ENCODE measurements at regions not wholly inside any gene's neighbourhood (a gene's known extent, or its start where the extent isn't known, plus 50 kb on each side); places are given as distances from the start of the nearest gene placed in this dataset.

DNA sequence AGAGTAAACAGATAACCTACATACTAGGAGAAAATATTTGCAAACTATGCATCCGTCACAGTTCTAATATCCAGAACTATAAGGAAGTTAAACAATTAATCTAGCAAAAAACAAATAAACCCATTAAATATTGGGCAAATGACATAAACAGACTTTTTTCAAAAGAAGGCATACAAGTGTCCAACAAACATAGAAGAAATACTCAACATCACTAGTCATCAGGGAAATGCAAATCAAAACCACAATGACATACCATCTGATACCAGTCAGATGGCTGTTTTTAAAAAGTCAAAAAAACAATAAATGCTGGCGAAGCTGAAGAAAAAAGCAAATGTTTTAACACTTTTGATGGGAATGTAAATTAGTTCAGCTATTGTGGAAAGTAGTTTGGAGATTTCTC is 1117.7 kb upstream of the MAP3K7 start:
- TF ChIP-seq, protein P1, sequence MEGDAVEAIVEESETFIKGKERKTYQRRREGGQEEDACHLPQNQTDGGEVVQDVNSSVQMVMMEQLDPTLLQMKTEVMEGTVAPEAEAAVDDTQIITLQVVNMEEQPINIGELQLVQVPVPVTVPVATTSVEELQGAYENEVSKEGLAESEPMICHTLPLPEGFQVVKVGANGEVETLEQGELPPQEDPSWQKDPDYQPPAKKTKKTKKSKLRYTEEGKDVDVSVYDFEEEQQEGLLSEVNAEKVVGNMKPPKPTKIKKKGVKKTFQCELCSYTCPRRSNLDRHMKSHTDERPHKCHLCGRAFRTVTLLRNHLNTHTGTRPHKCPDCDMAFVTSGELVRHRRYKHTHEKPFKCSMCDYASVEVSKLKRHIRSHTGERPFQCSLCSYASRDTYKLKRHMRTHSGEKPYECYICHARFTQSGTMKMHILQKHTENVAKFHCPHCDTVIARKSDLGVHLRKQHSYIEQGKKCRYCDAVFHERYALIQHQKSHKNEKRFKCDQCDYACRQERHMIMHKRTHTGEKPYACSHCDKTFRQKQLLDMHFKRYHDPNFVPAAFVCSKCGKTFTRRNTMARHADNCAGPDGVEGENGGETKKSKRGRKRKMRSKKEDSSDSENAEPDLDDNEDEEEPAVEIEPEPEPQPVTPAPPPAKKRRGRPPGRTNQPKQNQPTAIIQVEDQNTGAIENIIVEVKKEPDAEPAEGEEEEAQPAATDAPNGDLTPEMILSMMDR (IDR thresholded peaks at IDR 0.05; ENCODE audit: unreplicated experiment in 3 of 3): no peak
- Mint-ChIP-seq H3K9me3 (no peaks in the 10 kb centered on the region), H3K27me3 (ENCODE audit: low read depth) (no peaks in the 10 kb centered on the region), H3K4me1 (peaks cover 4% of the 10 kb centered on the region), H3K27ac (no peak overlapping the region), H3K4me3 (no peak overlapping the region), H3K36me3 (ENCODE audit: low read depth) (no peaks in the 10 kb centered on the region)

- TF ChIP-seq, protein P1 (IDR thresholded peaks at IDR 0.05; ENCODE audit: unreplicated experiment in 3 of 3): no peak
- Mint-ChIP-seq H3K27me3 (ENCODE audit: low read depth) (no peaks in the 10 kb centered on the region), H3K36me3 (ENCODE audit: low read depth) (no peaks in the 10 kb centered on the region), H3K9me3 (no peaks in the 10 kb centered on the region), H3K4me1 (no peaks in the 10 kb centered on the region), H3K4me3 (no peak overlapping the region), H3K27ac (no peak overlapping the region)
These were observed 1110.3 kb upstream of the MAP3K7 start for GRCh38 chr6:91697010-91697695.

GRCh38 chr6:91695221-91695620 is 1108.3 kb upstream of the MAP3K7 start:
- Mint-ChIP-seq H3K27me3 (ENCODE audit: low read depth) (no peaks in the 10 kb centered on the region), H3K36me3 (ENCODE audit: low read depth) (no peaks in the 10 kb centered on the region), H3K27ac (no peak overlapping the region), H3K4me3 (no peak overlapping the region), H3K9me3 (no peaks in the 10 kb centered on the region), H3K4me1 (no peaks in the 10 kb centered on the region)
- TF ChIP-seq, protein P1 (IDR thresholded peaks at IDR 0.05; ENCODE audit: unreplicated experiment in 3 of 3): no peak

DNA sequence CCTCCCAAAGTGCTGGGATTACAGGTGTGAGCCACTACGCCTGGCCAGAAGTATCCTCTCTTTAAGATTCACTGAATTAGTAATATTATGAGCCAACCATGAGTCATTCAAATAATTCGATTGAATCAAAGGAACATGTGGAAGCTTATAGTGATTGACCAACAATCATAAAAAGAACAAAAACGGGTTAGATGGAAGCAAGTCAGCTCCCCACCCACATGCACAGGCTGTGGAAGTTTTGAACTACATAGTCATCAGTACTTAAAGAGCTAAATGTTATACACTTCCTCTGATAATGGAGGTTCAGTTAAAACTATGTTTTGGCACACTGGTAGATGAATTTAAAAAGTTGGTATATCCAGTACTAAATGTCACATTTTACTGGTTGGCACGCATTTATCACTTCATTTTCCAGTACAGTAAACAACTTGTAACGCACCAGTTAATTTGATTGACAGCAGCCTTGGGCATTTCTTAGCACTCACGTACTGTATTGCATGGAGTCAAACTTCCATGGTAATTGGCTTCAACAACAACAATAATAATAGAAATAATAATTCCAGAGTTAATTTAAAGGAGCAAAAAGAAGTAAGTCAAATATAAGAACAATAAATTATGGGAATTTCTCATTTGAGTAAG is 1107.3 kb upstream of the MAP3K7 start:
- no peaks in the 10 kb centered on the region for H3K9me3 Mint-ChIP-seq
- TF ChIP-seq, protein P1 (IDR thresholded peaks at IDR 0.05; ENCODE audit: unreplicated experiment in 3 of 3): no peak
- no peaks in the 10 kb centered on the region for H3K4me1 Mint-ChIP-seq
- no peaks in the 10 kb centered on the region for H3K36me3 Mint-ChIP-seq (ENCODE audit: low read depth)
- H3K27ac Mint-ChIP-seq: no peak overlapping the region
- no peaks in the 10 kb centered on the region for H3K27me3 Mint-ChIP-seq (ENCODE audit: low read depth)
- no peak overlapping the region for H3K4me3 Mint-ChIP-seq

DNA sequence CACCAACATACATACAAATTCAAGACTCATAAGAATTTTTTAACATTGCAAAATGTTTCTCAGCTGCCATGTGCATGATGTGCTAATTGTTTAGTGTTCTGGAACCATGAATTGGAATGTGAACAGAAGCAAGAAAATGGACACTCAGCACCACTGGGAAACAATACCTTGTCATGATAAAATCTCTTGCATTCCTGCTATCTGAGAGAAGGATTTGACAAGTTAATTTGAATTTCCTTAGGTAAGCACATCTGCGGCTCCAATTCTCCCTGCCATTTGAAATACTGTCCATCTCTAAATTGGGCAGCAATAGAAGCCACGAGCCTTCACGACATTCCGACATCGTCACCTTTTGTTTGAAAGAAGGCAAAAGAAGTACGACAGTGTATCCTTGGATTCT is 1104.6 kb upstream of the MAP3K7 start:
- Mint-ChIP-seq H3K4me3 (no peak overlapping the region), H3K9me3 (no peaks in the 10 kb centered on the region), H3K36me3 (ENCODE audit: low read depth) (no peaks in the 10 kb centered on the region)

More for the DNA sequence above, 1104.6 kb upstream of the MAP3K7 start:
- Mint-ChIP-seq H3K27ac (no peak overlapping the region), H3K27me3 (ENCODE audit: low read depth) (no peaks in the 10 kb centered on the region), H3K4me1 (no peaks in the 10 kb centered on the region)
- TF ChIP-seq, protein P1 (IDR thresholded peaks at IDR 0.05; ENCODE audit: unreplicated experiment in 3 of 3): no peak

Measured in nephron (organoid).